ENCODE measurements at regions not wholly inside any gene's neighbourhood (a gene's known extent, or its start where the extent isn't known, plus 50 kb on each side); places are given as distances from the start of the nearest gene placed in this dataset.

DNA sequence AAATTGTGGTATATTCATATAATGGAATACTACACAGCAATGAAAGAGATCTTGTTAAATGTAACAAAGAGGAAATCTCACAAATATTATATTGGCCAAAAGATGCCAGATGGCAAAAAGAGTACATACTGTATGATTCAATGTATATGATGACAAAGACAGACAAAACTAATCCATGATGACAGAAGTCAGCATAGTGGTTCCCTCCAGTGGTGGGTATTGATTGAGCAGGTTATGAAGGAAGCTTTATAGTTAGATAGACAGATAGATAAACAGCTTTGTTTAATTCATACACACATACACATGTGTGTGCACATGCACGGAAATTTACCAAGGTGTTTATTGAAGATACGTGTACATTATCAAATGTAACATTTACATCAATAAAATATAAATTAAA lies 74.4 kb upstream of the SMIM36 start:
- no peak for DNase-seq (ENCODE audit: low spot score, unreplicated experiment)
- Mint-ChIP-seq H3K9me3 (ENCODE audit: low read depth) (no peaks in the 10 kb centered on the region), H3K4me3 (ENCODE audit: low read depth) (no peak overlapping the region), H3K27me3 (peaks cover 3% of the 10 kb centered on the region), H3K4me1 (ENCODE audit: low read depth) (no peaks in the 10 kb centered on the region), H3K36me3 (ENCODE audit: insufficient read depth) (no peaks in the 10 kb centered on the region), H3K27ac (no peak overlapping the region)
- TF ChIP-seq CTCF (IDR thresholded peaks at IDR 0.05; ENCODE audit: unreplicated experiment): no peak

- H3K36me3 Mint-ChIP-seq (ENCODE audit: insufficient read depth): no peaks in the 10 kb centered on the region
- no peaks in the 10 kb centered on the region for H3K4me1 Mint-ChIP-seq (ENCODE audit: low read depth)
- H3K4me3 Mint-ChIP-seq (ENCODE audit: low read depth): no peak overlapping the region
- H3K27ac Mint-ChIP-seq: no peak overlapping the region
- peaks cover 3% of the 10 kb centered on the region for H3K27me3 Mint-ChIP-seq
- no peak for DNase-seq (ENCODE audit: low spot score, unreplicated experiment)
- no peak for TF ChIP-seq CTCF (IDR thresholded peaks at IDR 0.05; ENCODE audit: unreplicated experiment)
- H3K9me3 Mint-ChIP-seq (ENCODE audit: low read depth): no peaks in the 10 kb centered on the region
Observed at GRCh38 chr17:55584861-55585260, 73.6 kb upstream of the SMIM36 start.

GRCh38 chr17:55584055-55584685 lies 72.9 kb upstream of the SMIM36 start:
- no peaks in the 10 kb centered on the region for H3K9me3 Mint-ChIP-seq (ENCODE audit: low read depth)
- H3K27ac Mint-ChIP-seq: no peak overlapping the region
- no peak for TF ChIP-seq CTCF (IDR thresholded peaks at IDR 0.05; ENCODE audit: unreplicated experiment)
- H3K36me3 Mint-ChIP-seq (ENCODE audit: insufficient read depth): no peaks in the 10 kb centered on the region
- no peak overlapping the region for H3K4me3 Mint-ChIP-seq (ENCODE audit: low read depth)
- H3K4me1 Mint-ChIP-seq (ENCODE audit: low read depth): no peaks in the 10 kb centered on the region
- no peak for DNase-seq (ENCODE audit: low spot score, unreplicated experiment)
- H3K27me3 Mint-ChIP-seq: peaks cover 3% of the 10 kb centered on the region

DNA sequence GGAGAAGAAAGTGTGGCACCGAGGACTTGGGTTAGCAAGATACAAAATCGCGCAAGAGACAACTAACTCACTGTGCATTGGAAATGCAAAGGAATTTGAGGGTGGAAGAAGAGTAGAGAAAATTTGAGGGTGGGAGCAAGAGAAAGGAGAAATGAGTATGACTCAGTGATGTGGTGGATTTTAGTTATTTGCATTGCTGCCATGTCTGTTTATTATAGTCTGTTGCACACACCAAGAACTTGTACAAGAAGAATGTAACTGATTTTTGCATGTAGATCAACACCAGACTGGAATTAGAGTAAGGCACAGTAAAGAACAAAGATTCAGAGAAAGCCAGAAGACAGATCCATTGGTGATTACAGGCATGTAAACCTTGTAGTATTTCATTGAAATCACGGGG lies 71.6 kb upstream of the SMIM36 start:
- Mint-ChIP-seq H3K36me3 (ENCODE audit: insufficient read depth) (no peaks in the 10 kb centered on the region), H3K27ac (no peak overlapping the region), H3K4me3 (ENCODE audit: low read depth) (no peak overlapping the region), H3K27me3 (peaks cover under 1% of the 10 kb centered on the region), H3K9me3 (ENCODE audit: low read depth) (no peaks in the 10 kb centered on the region), H3K4me1 (ENCODE audit: low read depth) (no peaks in the 10 kb centered on the region)
- no peak for DNase-seq (ENCODE audit: low spot score, unreplicated experiment)
- TF ChIP-seq CTCF (IDR thresholded peaks at IDR 0.05; ENCODE audit: unreplicated experiment): no peak

DNA sequence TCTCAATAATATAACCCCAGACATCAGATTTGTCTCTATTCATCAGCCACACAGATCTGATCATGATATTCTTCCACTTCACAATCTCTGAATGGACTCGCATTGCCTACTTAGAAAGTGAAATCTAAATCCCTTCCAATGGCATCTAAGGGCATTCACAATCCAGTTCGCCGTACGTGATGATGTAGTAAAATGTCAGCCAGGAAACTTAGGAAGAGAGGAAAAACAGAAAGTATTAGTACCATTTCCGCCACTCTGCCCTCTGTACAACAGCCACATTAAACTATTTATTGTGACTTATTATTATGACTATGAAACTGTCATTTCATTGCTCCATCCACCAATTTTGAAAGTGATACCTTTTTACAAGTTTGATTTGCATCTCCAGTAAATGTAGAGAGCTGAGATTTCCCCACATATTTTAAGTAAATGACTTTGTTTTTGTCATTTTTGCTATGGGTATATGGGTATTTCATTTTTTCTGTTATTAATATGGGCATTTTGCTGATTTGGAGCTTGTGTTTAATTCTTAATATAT lies 69.4 kb upstream of the SMIM36 start:
- H3K4me3 Mint-ChIP-seq (ENCODE audit: low read depth): no peak overlapping the region
- no peak for TF ChIP-seq CTCF (IDR thresholded peaks at IDR 0.05; ENCODE audit: unreplicated experiment)
- H3K4me1 Mint-ChIP-seq (ENCODE audit: low read depth): no peaks in the 10 kb centered on the region
- no peaks in the 10 kb centered on the region for H3K9me3 Mint-ChIP-seq (ENCODE audit: low read depth)
- no peak overlapping the region for H3K27ac Mint-ChIP-seq
- no peak for DNase-seq (ENCODE audit: low spot score, unreplicated experiment)
- no peaks in the 10 kb centered on the region for H3K36me3 Mint-ChIP-seq (ENCODE audit: insufficient read depth)
- no peaks in the 10 kb centered on the region for H3K27me3 Mint-ChIP-seq

All from progenitor cell of endocrine pancreas (in vitro differentiated cells).